Prostate gland (tissue), 2 donors: ENCODE measurements at regions not wholly inside any gene's neighbourhood (a gene's known extent, or its start where the extent isn't known, plus 50 kb on each side); places are given as distances from the start of the nearest gene placed in this dataset.

Experiments used
- POLR2A ChIP-seq: fragments of 450-650 bp; IDR thresholded peaks from one replicate; pipeline ENCODE4 v1.6.1; 2016; ENCODE audit warnings: antibody characterized with exemption, mild to moderate bottlenecking
- POLR2AphosphoS5 ChIP-seq: sonication (generic); formaldehyde crosslinking; IDR thresholded peaks from one replicate; pipeline ENCODE4 v1.6.1; 2017; ENCODE audit warnings: antibody characterized with exemption
- TF ChIP-seq, protein P1 (sequence below), 4 experiments: fragments of 200-600 bp in 2 of 4; fragments of 450-650 bp in 2 of 4; sonication (generic) in 2 of 4; IDR thresholded peaks; 1 replicate in 3 of 4; 2 replicates in 1 of 4; pipeline ENCODE4 v1.5.1; 2016 to 2019; ENCODE audit warnings: antibody characterized with exemption in 4 of 4, mild to moderate bottlenecking in 2 of 4, moderate library complexity in 2 of 4

DNA sequence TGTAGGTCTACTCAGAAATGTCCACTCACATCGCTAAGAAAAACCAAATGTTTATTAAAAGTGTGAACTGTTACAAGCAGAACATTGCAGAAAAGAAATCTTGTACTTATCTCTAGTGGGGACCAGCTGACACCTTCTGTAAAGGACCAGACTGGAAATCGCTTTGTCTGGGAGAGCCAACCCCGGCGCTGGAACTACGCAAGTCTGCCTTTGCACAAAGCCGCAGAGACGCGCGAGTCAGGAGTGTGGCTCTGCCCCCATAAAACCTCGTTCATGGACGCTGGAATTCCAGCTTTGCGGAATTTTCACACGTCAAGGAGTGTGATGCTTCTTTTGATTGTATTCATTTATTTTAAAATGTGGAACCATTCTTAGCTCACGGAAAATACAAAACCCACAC is 141.9 kb upstream of the SALL3 start:
- TF ChIP-seq, protein P1, sequence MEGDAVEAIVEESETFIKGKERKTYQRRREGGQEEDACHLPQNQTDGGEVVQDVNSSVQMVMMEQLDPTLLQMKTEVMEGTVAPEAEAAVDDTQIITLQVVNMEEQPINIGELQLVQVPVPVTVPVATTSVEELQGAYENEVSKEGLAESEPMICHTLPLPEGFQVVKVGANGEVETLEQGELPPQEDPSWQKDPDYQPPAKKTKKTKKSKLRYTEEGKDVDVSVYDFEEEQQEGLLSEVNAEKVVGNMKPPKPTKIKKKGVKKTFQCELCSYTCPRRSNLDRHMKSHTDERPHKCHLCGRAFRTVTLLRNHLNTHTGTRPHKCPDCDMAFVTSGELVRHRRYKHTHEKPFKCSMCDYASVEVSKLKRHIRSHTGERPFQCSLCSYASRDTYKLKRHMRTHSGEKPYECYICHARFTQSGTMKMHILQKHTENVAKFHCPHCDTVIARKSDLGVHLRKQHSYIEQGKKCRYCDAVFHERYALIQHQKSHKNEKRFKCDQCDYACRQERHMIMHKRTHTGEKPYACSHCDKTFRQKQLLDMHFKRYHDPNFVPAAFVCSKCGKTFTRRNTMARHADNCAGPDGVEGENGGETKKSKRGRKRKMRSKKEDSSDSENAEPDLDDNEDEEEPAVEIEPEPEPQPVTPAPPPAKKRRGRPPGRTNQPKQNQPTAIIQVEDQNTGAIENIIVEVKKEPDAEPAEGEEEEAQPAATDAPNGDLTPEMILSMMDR (IDR thresholded peaks at IDR 0.05) = no peak
- no peak for TF ChIP-seq POLR2A
- TF ChIP-seq POLR2AphosphoS5 = no peak
